ENCODE measurements at regions not wholly inside any gene's neighbourhood (a gene's known extent, or its start where the extent isn't known, plus 50 kb on each side); places are given as distances from the start of the nearest gene placed in this dataset.
A peak's percentile ranks its signal among the peaks of the same experiment; 100 is the strongest.

- WGBS, 3 donors: 62 to 79% (median 69%) methylated on average over 6 of the region's 6 CpGs
- ATAC-seq (no peak), DNase-seq (no peak)
- intact Hi-C loops (cut with DNase I): no loop called here
- no peaks in the 10 kb centered on the region for H3K4me1 ChIP-seq
- H3K9me3 ChIP-seq: no peaks in the 10 kb centered on the region
- H3K27me3 ChIP-seq (ENCODE audit: insufficient read depth in 3 of 3, low read length in 2 of 3): no peaks in the 10 kb centered on the region
- H3K36me3 ChIP-seq (ENCODE audit: insufficient read depth in 1 of 2, low read depth in 1 of 2): no peaks in the 10 kb centered on the region
- H3K27ac ChIP-seq: no peak overlapping the region
- no peak overlapping the region for H3K4me3 ChIP-seq
- TF ChIP-seq CTCF (IDR thresholded peaks at IDR 0.05): no peak
Observed at GRCh38 chr12:115619061-115619460, 658.4 kb downstream of the MED13L start.

- DNase-seq (no peak), ATAC-seq (no peak)
- Histone ChIP-seq H3K36me3 (ENCODE audit: insufficient read depth in 1 of 2, low read depth in 1 of 2) (no peaks in the 10 kb centered on the region), H3K27ac (no peak overlapping the region), H3K4me1 (no peaks in the 10 kb centered on the region), H3K27me3 (ENCODE audit: insufficient read depth in 3 of 3, low read length in 2 of 3) (no peaks in the 10 kb centered on the region), H3K4me3 (no peak overlapping the region), H3K9me3 (no peaks in the 10 kb centered on the region)
- 92 to 93% (median 93%) methylated on average over 7 of the region's 7 CpGs for WGBS, 3 donors
- TF ChIP-seq CTCF (IDR thresholded peaks at IDR 0.05): no peak
- intact Hi-C loops (cut with DNase I): no loop called here
Observed at GRCh38 chr12:115618105-115618504, 659.4 kb downstream of the MED13L start.

DNA sequence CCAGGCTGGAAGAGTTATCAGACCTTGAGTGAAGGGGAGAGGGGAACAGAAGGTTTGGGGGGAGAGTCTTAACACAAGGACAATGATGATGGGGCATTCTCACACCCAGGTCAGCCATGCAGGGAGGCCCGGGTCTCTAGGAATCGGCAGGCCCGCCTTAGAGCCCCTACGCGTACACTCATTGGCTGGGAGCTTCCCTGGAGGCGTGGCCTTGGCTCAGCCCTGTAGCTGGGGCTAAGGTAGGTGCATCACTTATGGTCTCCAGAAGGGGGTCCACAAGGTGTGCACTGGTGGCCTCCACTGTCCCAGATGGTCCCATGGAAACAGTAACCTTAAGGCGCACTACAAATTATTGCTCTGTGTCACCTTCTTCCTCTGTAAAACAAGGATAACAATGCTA, 660.1 kb downstream of the MED13L start:
- Histone ChIP-seq H3K4me1 (peaks cover 1% of the 10 kb centered on the region), H3K4me3 (no peak overlapping the region), H3K27me3 (ENCODE audit: insufficient read depth in 3 of 3, low read length in 2 of 3) (no peaks in the 10 kb centered on the region), H3K27ac (no peak overlapping the region), H3K36me3 (ENCODE audit: insufficient read depth in 1 of 2, low read depth in 1 of 2) (no peaks in the 10 kb centered on the region), H3K9me3 (no peaks in the 10 kb centered on the region)
- no peak for TF ChIP-seq CTCF (IDR thresholded peaks at IDR 0.05)
- WGBS, 3 donors: 87 to 94% (median 88%) methylated on average over 7 of the region's 7 CpGs
- DNase-seq: no peak
- ATAC-seq: no peak
- intact Hi-C loops (cut with DNase I): no loop called here

GRCh38 chr12:115611477-115611876, 666.0 kb downstream of the MED13L start:
- ATAC-seq (peak; percentile 74 to 95 (median 88)), DNase-seq (peak; percentile 25 to 61)
- Histone ChIP-seq H3K27ac (no peak overlapping the region), H3K36me3 (ENCODE audit: insufficient read depth in 1 of 2, low read depth in 1 of 2) (no peaks in the 10 kb centered on the region), H3K27me3 (ENCODE audit: insufficient read depth in 3 of 3, low read length in 2 of 3) (no peaks in the 10 kb centered on the region), H3K4me1 (peaks cover 10% of the 10 kb centered on the region), H3K9me3 (no peaks in the 10 kb centered on the region), H3K4me3 (no peak overlapping the region)
- intact Hi-C loops (cut with DNase I): no loop called here
- WGBS, 3 donors: 31 to 45% (median 35%) methylated on average over 5 of the region's 5 CpGs
- TF ChIP-seq CTCF (IDR thresholded peaks at IDR 0.05): no peak

DNA sequence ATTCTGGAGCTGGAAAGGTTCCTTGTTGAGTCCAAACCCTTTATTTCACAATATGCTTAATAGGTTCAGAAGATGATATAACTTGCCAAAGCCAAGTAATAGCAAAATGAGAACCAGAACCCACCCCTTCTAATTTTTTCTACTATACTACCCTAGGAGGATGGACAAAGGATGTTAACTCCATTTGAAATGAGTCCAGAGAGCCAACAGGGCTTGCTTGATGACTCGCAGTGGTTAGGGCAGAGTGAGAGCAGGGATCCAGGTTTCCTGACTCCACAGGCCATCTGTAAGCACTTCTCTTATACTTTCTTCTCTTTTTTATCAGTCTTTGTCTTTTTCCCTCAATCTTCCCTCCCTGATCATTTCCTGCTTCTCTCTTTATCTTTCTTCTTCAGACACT, 668.1 kb downstream of the MED13L start:
- H3K36me3 ChIP-seq (ENCODE audit: insufficient read depth in 1 of 2, low read depth in 1 of 2): no peaks in the 10 kb centered on the region
- H3K4me3 ChIP-seq: no peak overlapping the region
- peaks cover 3 to 17% (median 6%) of the 10 kb centered on the region in 3 donors for H3K27me3 ChIP-seq (ENCODE audit: insufficient read depth in 3 of 3, low read length in 2 of 3)
- DNase-seq (no peak), ATAC-seq (no peak)
- intact Hi-C loops (cut with DNase I): no loop called here
- H3K27ac ChIP-seq: no peak overlapping the region
- H3K4me1 ChIP-seq: peaks cover 10% of the 10 kb centered on the region
- TF ChIP-seq CTCF (IDR thresholded peaks at IDR 0.05): no peak
- 70 to 78% (median 76%) methylated on average over 1 of the region's 1 CpG for WGBS, 3 donors
- H3K9me3 ChIP-seq: no peaks in the 10 kb centered on the region

Measured in psoas muscle (tissue), 7 donors.